ENCODE measurements at regions not wholly inside any gene's neighbourhood (a gene's known extent, or its start where the extent isn't known, plus 50 kb on each side); places are given as distances from the start of the nearest gene placed in this dataset.

GRCh38 chr7:131117439-131117838, 210.2 kb upstream of the MKLN1 start:
- no peak for TF ChIP-seq CTCF (conservative IDR thresholded peaks at IDR 0.05; ENCODE audit: low read depth, low read length)
- H3K4me3 ChIP-seq (ENCODE audit: low read depth, low read length): no peak overlapping the region
- no peak for DNase-seq (ENCODE audit: low read depth)

GRCh38 chr7:131119381-131119780, 208.3 kb upstream of the MKLN1 start:
- no peak overlapping the region for H3K4me3 ChIP-seq (ENCODE audit: low read depth, low read length)
- no peak for TF ChIP-seq CTCF (conservative IDR thresholded peaks at IDR 0.05; ENCODE audit: low read depth, low read length)
- DNase-seq (ENCODE audit: low read depth): no peak

GRCh38 chr7:131122394-131122793, 205.3 kb upstream of the MKLN1 start:
- no peak overlapping the region for H3K4me3 ChIP-seq (ENCODE audit: low read depth, low read length)
- DNase-seq (ENCODE audit: low read depth): no peak
- TF ChIP-seq CTCF (conservative IDR thresholded peaks at IDR 0.05; ENCODE audit: low read depth, low read length): no peak

- DNase-seq (ENCODE audit: low read depth): no peak
- H3K4me3 ChIP-seq (ENCODE audit: low read depth, low read length): no peak overlapping the region
- TF ChIP-seq CTCF (conservative IDR thresholded peaks at IDR 0.05; ENCODE audit: low read depth, low read length): no peak
Observed at GRCh38 chr7:131124001-131124629, 203.6 kb upstream of the MKLN1 start.

- DNase-seq (ENCODE audit: low read depth): no peak
- H3K4me3 ChIP-seq (ENCODE audit: low read depth, low read length): no peak overlapping the region
- TF ChIP-seq CTCF (conservative IDR thresholded peaks at IDR 0.05; ENCODE audit: low read depth, low read length): no peak
Observed at GRCh38 chr7:131124867-131125266, 202.8 kb upstream of the MKLN1 start.

GRCh38 chr7:131130324-131130723, 197.4 kb upstream of the MKLN1 start:
- no peak for TF ChIP-seq CTCF (conservative IDR thresholded peaks at IDR 0.05; ENCODE audit: low read depth, low read length)
- no peak for DNase-seq (ENCODE audit: low read depth)
- no peak overlapping the region for H3K4me3 ChIP-seq (ENCODE audit: low read depth, low read length)

GRCh38 chr7:131131012-131131745, 196.5 kb upstream of the MKLN1 start:
- no peak overlapping the region for H3K4me3 ChIP-seq (ENCODE audit: low read depth, low read length)
- DNase-seq (ENCODE audit: low read depth): no peak
- TF ChIP-seq CTCF (conservative IDR thresholded peaks at IDR 0.05; ENCODE audit: low read depth, low read length): no peak
